Bronchial epithelial cell (primary cell): ENCODE measurements at regions not wholly inside any gene's neighbourhood (a gene's known extent, or its start where the extent isn't known, plus 50 kb on each side); places are given as distances from the start of the nearest gene placed in this dataset.

Experiments used
- DNase-seq: peaks from one replicate; pipeline ENCODE4 v3.0.0-alpha.2; 2010; ENCODE audit warnings: low read depth
- FAIRE-seq: peaks from 2 replicates; lab custom pipeline; 2011; peaks lifted over from hg19 to GRCh38; lab: Jason Lieb, UNC
- H3K27me3 ChIP-seq: 2 replicates; pipeline ENCODE4 v1.5.1; 2011; ENCODE audit warnings: low read length; ENCODE audit not compliant: control insufficient read depth, insufficient read depth
- H3K36me3 ChIP-seq: 2 replicates; pipeline ENCODE4 v1.5.1; 2011; ENCODE audit warnings: low read length; ENCODE audit not compliant: control insufficient read depth, insufficient read depth
- H3K4me3 ChIP-seq: 2 replicates; pipeline ENCODE4 v1.5.1; 2011; ENCODE audit warnings: mild to moderate bottlenecking, low read depth, low read length, control low read depth
- CTCF ChIP-seq: IDR thresholded peaks from 2 replicates; pipeline ENCODE4 v1.5.1; 2011; ENCODE audit warnings: mild to moderate bottlenecking, moderate library complexity, low read length, control low read depth, inconsistent platforms; ENCODE audit not compliant: insufficient read depth, severe bottlenecking

GRCh38 chr4:79155336-79155735 is 170.5 kb downstream of the NAA11 start:
- FAIRE-seq = no peak
- Histone ChIP-seq H3K27me3 (no peaks in the 10 kb centered on the region), H3K36me3 (no peaks in the 10 kb centered on the region), H3K4me3 (no peak overlapping the region)
- no peak for TF ChIP-seq CTCF
- no peak for DNase-seq

GRCh38 chr4:79150820-79151416 is 174.9 kb downstream of the NAA11 start:
- FAIRE-seq = no peak
- no peaks in the 10 kb centered on the region for H3K36me3 ChIP-seq
- TF ChIP-seq CTCF = no peak
- no peak for DNase-seq
- no peaks in the 10 kb centered on the region for H3K27me3 ChIP-seq
- no peak overlapping the region for H3K4me3 ChIP-seq

GRCh38 chr4:79148369-79148768 is 177.5 kb downstream of the NAA11 start:
- DNase-seq (no peak), FAIRE-seq (no peak)

GRCh38 chr4:79147251-79147650 is 178.6 kb downstream of the NAA11 start:
- TF ChIP-seq CTCF = no peak
- Histone ChIP-seq H3K36me3 (no peaks in the 10 kb centered on the region), H3K4me3 (no peak overlapping the region), H3K27me3 (no peaks in the 10 kb centered on the region)
- DNase-seq = peak; percentile 47
- FAIRE-seq = no peak

More at GRCh38 chr4:79148369-79148768, 177.5 kb downstream of the NAA11 start:
- Histone ChIP-seq H3K4me3 (no peak overlapping the region), H3K27me3 (no peaks in the 10 kb centered on the region), H3K36me3 (no peaks in the 10 kb centered on the region)
- no peak for TF ChIP-seq CTCF

GRCh38 chr4:79141530-79141929 is 184.3 kb downstream of the NAA11 start:
- Histone ChIP-seq H3K36me3 (no peaks in the 10 kb centered on the region), H3K4me3 (no peak overlapping the region), H3K27me3 (no peaks in the 10 kb centered on the region)
- no peak for TF ChIP-seq CTCF
- DNase-seq (peak; percentile 44), FAIRE-seq (peak; percentile 7)

GRCh38 chr4:79134767-79135166 is 191.1 kb downstream of the NAA11 start:
- H3K4me3 ChIP-seq = no peak overlapping the region
- no peaks in the 10 kb centered on the region for H3K27me3 ChIP-seq
- DNase-seq (no peak), FAIRE-seq (no peak)
- TF ChIP-seq CTCF = no peak
- H3K36me3 ChIP-seq = no peaks in the 10 kb centered on the region
